GF-D8 (cell line): ENCODE measurements at regions not wholly inside any gene's neighbourhood (a gene's known extent, or its start where the extent isn't known, plus 50 kb on each side); places are given as distances from the start of the nearest gene placed in this dataset.

Experiments used
- DNase-seq: peaks from one replicate; lab custom pipeline; 2025; lab: John Stamatoyannopoulos, UW

- DNase-seq = no peak
These were observed 1233.4 kb downstream of the XPNPEP1 start for GRCh38 chr10:108689891-108690290.

DNA sequence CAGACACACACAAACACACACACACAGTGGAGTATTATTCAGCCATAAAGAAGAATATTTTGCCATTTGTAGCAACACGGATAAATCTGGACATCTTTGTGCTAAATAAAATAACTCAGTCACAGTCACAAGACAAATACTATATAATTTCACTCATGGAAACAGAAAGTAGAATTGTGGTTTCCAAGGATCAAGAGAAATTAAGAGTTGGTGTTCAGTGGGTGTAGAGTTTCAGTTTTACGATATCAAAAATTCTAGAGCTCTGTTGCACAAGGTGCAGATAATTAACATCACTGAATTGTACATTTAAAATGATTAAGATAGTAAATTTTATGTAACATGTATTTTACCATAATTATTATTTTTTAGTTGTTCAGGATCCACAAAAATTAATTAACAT lies 1235.0 kb downstream of the XPNPEP1 start:
- no peak for DNase-seq

DNA sequence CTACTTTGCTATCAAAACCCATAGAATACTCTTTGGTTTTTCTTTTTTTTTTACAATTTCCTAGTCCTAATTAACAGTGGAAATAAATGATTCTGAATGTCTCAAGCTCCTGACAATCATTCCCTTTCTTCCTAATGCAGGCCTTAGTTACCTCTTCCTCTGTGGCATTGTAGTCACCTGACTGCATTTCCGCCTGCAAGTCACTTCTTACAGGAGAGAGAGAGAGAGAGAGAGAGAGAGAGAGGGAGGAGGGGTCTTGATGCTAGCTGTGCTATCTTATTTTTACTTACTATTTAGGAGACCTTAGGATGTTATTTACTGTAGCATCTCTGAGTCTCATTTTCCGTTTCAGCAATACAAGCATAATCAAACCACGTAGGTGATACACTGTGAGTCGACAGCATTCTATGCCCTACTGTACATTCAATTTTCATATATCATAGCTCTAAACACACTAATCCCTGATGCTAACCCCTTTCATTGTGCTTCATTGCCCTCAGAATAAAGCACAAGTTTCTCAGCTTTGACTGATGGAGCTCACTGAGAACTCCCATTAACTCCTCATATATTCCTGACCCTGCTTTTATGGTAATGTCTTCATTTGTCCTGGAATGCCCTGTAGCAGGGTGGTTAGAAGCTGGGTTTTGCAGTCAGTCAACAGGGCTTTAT lies 1237.3 kb downstream of the XPNPEP1 start:
- no peak for DNase-seq

DNA sequence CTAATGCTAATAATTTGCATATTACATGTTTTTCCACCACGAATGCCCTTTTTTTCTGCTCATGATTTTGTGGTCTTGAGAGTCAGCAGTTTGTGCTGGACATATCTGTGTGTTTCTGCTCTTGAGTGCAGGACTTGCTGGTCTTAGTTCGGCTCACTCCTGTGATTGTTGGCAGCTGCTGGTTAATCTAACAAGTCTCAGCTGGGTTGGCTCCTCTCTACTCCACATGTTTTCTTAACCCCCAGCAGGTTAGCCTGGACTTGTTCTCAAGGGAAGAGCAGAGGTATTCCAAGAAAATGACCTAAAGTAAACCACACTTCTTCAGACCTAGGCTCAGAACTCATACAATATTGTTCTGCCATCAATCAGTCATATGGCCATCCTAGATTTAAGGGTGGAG lies 1238.9 kb downstream of the XPNPEP1 start:
- DNase-seq = no peak

GRCh38 chr10:108673741-108674140 lies 1249.6 kb downstream of the XPNPEP1 start:
- DNase-seq = no peak

DNA sequence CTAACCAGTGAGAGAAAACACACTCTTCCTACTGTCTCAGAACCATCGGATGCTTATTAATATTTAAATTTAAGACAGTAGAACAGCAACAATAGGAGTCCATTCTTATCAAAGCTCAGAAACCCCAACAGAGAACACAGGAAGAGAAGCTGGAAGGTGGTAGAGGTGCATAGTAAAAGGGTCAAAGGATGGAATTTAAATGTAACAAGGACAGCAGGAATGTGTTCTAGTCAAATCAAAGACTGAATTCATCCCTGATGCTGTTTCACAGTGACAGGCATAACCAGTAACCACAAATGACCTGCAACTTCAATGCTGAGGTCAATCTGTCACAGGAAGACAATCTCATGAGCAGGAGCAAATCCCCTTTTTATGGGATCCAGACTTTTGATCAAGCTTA lies 1259.7 kb downstream of the XPNPEP1 start:
- DNase-seq = no peak

DNA sequence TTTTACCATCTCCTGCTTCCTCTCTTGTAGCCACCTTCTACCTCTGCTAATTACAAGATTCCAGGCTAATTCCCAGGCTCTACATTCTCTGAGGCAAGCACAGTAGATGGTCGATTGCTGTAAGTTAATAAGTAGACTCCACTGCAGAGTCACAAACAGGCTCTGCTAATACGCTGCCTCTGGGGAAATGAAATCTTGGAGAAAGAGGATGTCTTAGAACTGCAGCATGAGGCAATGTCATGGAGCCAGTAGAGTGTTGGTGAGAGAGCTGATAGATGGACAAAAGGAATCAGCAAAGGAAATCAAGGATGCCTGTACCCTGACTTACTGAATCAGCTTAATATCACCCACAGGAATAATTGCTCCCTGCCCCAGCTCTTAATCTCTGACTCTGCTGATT lies 1260.3 kb downstream of the XPNPEP1 start:
- no peak for DNase-seq

- DNase-seq = no peak
These were observed 1268.3 kb downstream of the XPNPEP1 start for GRCh38 chr10:108655057-108655456.

- no peak for DNase-seq
These were observed 1269.8 kb downstream of the XPNPEP1 start for GRCh38 chr10:108653531-108653930.

- no peak for DNase-seq
These were observed 1284.3 kb downstream of the XPNPEP1 start for GRCh38 chr10:108639010-108639409.

- no peak for DNase-seq
These were observed 1285.1 kb downstream of the XPNPEP1 start for GRCh38 chr10:108638225-108638624.

GRCh38 chr10:108633046-108633445 lies 1290.3 kb downstream of the XPNPEP1 start:
- DNase-seq = no peak

GRCh38 chr10:108632144-108632543 lies 1291.2 kb downstream of the XPNPEP1 start:
- no peak for DNase-seq

GRCh38 chr10:108631332-108631731 lies 1292.0 kb downstream of the XPNPEP1 start:
- DNase-seq = no peak

GRCh38 chr10:108629834-108630233 lies 1293.5 kb downstream of the XPNPEP1 start:
- DNase-seq = no peak

- no peak for DNase-seq
These were observed 1299.3 kb downstream of the XPNPEP1 start for GRCh38 chr10:108624052-108624451.

GRCh38 chr10:108620821-108621534 lies 1302.3 kb downstream of the XPNPEP1 start:
- DNase-seq = no peak

DNA sequence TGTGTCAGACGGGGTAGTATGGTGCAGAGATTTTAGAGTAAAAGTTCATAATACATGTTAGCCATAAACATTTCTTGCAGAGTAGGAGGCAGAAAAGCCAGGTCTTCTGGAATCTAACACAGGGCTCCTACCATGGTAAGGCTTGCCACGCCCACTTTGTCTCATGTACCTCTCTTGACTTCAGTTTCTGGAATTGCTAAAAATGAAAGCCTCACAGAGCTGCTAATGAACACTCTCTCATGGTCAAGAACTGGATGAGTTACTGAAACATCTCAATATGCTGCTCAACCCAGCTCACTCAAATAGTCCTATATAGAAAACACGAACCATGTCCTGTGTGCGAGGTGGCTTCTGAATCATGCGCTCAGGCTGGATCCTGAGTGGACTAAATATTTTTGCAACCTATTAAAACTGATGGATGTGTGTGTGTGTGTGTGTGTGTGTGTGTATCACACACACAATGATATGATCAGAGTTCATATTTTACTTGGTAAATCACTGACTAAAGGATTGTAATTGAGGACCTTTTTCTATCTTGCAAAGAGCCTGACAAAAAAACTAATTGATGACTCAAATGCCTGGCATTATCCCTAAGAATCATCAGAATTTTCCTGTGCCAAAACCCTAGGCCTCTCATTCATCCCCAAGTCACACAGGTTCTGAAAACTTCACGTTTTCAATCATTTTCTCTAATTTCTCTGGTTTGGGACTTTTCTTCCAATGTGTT lies 1306.6 kb downstream of the XPNPEP1 start:
- DNase-seq = no peak

- DNase-seq = no peak
These were observed 1307.6 kb downstream of the XPNPEP1 start for GRCh38 chr10:108615576-108616320.

DNA sequence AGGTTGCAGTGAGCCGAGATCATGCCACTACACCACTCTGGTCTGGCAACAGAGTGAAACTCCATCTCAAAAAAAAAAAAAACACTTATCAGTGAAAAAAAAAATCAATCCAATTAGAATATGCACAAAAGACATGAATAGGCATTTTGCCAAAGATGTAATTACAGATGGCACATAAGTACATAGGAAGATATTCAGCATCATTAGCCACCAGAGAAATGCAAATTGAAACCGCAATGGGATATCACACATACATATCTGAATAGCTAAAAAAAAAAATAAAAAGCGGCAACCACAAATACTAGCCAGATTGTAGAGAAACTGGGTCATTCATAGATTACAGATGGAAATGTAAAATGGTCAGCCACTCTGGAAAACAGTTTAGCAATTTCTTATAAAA lies 1310.8 kb downstream of the XPNPEP1 start:
- no peak for DNase-seq

- DNase-seq = no peak
These were observed 1314.5 kb downstream of the XPNPEP1 start for GRCh38 chr10:108608860-108609259.

- DNase-seq = no peak
These were observed 1321.5 kb downstream of the XPNPEP1 start for GRCh38 chr10:108601851-108602250.
